GM18907 (cell line): ENCODE measurements at regions not wholly inside any gene's neighbourhood (a gene's known extent, or its start where the extent isn't known, plus 50 kb on each side); places are given as distances from the start of the nearest gene placed in this dataset.

Experiments used
- ATAC-seq: cut with Tn5 transposase; IDR thresholded peaks from one replicate; pipeline ENCODE4 v1.9.1; 2021; ENCODE audit warnings: mild to moderate bottlenecking, moderate library complexity; ENCODE audit not compliant: unreplicated experiment

- ATAC-seq, result no peak
Measured at GRCh38 chr3:23073724-23074305, 129.3 kb upstream of the UBE2E2 start.

- ATAC-seq, result no peak
Measured at GRCh38 chr3:23075496-23075895, 127.6 kb upstream of the UBE2E2 start.

GRCh38 chr3:23076437-23076836, 126.7 kb upstream of the UBE2E2 start:
- ATAC-seq, result no peak

- no peak for ATAC-seq
Measured at GRCh38 chr3:23077126-23077525, 126.0 kb upstream of the UBE2E2 start.

- no peak for ATAC-seq
Measured at GRCh38 chr3:23078735-23079134, 124.4 kb upstream of the UBE2E2 start.

- ATAC-seq, result no peak
Measured at GRCh38 chr3:23079976-23080375, 123.2 kb upstream of the UBE2E2 start.

- no peak for ATAC-seq
Measured at GRCh38 chr3:23083701-23084100, 119.4 kb upstream of the UBE2E2 start.

- no peak for ATAC-seq
Measured at GRCh38 chr3:23084367-23084766, 118.8 kb upstream of the UBE2E2 start.

GRCh38 chr3:23085261-23085660, 117.9 kb upstream of the UBE2E2 start:
- ATAC-seq, result no peak

- ATAC-seq, result no peak
Measured at GRCh38 chr3:23086331-23086730, 116.8 kb upstream of the UBE2E2 start.

- ATAC-seq, result no peak
Measured at GRCh38 chr3:23086831-23087230, 116.3 kb upstream of the UBE2E2 start.

- no peak for ATAC-seq
Measured at GRCh38 chr3:23094412-23094811, 108.7 kb upstream of the UBE2E2 start.

- ATAC-seq, result no peak
Measured at GRCh38 chr3:23094890-23095462, 108.2 kb upstream of the UBE2E2 start.

- no peak for ATAC-seq
Measured at GRCh38 chr3:23096041-23096440, 107.1 kb upstream of the UBE2E2 start.

- ATAC-seq, result no peak
Measured at GRCh38 chr3:23099021-23099420, 104.1 kb upstream of the UBE2E2 start.

GRCh38 chr3:23099677-23100076, 103.5 kb upstream of the UBE2E2 start:
- no peak for ATAC-seq

- no peak for ATAC-seq
Measured at GRCh38 chr3:23100106-23100505, 103.0 kb upstream of the UBE2E2 start.

GRCh38 chr3:23103764-23104163, 99.4 kb upstream of the UBE2E2 start:
- ATAC-seq, result no peak

- ATAC-seq, result no peak
Measured at GRCh38 chr3:23105048-23105447, 98.1 kb upstream of the UBE2E2 start.

GRCh38 chr3:23106666-23107065, 96.5 kb upstream of the UBE2E2 start:
- no peak for ATAC-seq

GRCh38 chr3:23107221-23107620, 95.9 kb upstream of the UBE2E2 start:
- no peak for ATAC-seq

GRCh38 chr3:23108451-23109057, 94.6 kb upstream of the UBE2E2 start:
- no peak for ATAC-seq

- ATAC-seq, result no peak
Measured at GRCh38 chr3:23111286-23111685, 91.8 kb upstream of the UBE2E2 start.
